Ascending aorta (tissue), 2 donors: ENCODE measurements at regions not wholly inside any gene's neighbourhood (a gene's known extent, or its start where the extent isn't known, plus 50 kb on each side); places are given as distances from the start of the nearest gene placed in this dataset.

Experiments used
- DNase-seq, 2 donors: peaks; one replicate each; pipeline ENCODE4 v3.0.0-alpha.2; 2019; ENCODE audit warnings: low spot score in 2 of 2
- H3K27ac ChIP-seq, 2 donors: fragments of 200-600 bp; sonication (generic); one replicate each; pipeline ENCODE4 v1.5.1; 2016 to 2017; ENCODE audit warnings: mild to moderate bottlenecking in 1 of 2
- H3K27me3 ChIP-seq: fragments of 200-600 bp; sonication (generic); one replicate; pipeline ENCODE4 v1.5.1; 2017
- H3K36me3 ChIP-seq, 2 donors: fragments of 200-600 bp; sonication (generic); one replicate each; pipeline ENCODE4 v1.5.1; 2016
- H3K4me1 ChIP-seq, 2 donors: fragments of 200-600 bp; sonication (generic); one replicate each; pipeline ENCODE4 v1.5.1; 2016 to 2017; ENCODE audit warnings: mild to moderate bottlenecking in 1 of 2
- H3K4me3 ChIP-seq, 2 donors: fragments of 200-600 bp; sonication (generic); one replicate each; pipeline ENCODE4 v1.5.1; 2016 to 2017; ENCODE audit warnings: mild to moderate bottlenecking in 1 of 2
- H3K9me3 ChIP-seq, 2 donors: fragments of 200-600 bp; sonication (generic); one replicate each; pipeline ENCODE4 v1.5.1; 2016
- CTCF ChIP-seq, 3 experiments: fragments of 200-600 bp in 2 of 3; fragments of 450-650 bp in 1 of 3; sonication (generic) in 2 of 3; IDR thresholded peaks; one replicate each; pipeline ENCODE4 v1.5.1; 2016 to 2019; ENCODE audit warnings: antibody characterized with exemption in 3 of 3, mild to moderate bottlenecking in 1 of 3, moderate library complexity in 1 of 3
- intact Hi-C: fragments of 100-400 bp; cut with DNase I; formaldehyde crosslinking; loops from one replicate; pipeline ENCODE4 v1.15.1; 2023

GRCh38 chr14:80004871-80005270 lies 206.4 kb downstream of the DIO2 start:
- Histone ChIP-seq H3K9me3 (no peaks in the 10 kb centered on the region), H3K27me3 (no peaks in the 10 kb centered on the region), H3K4me3 (no peak overlapping the region), H3K27ac (no peak overlapping the region), H3K36me3 (no peaks in the 10 kb centered on the region), H3K4me1 (no peaks in the 10 kb centered on the region)
- no peak for DNase-seq
- TF ChIP-seq CTCF (IDR thresholded peaks at IDR 0.05) = no peak
- intact Hi-C loops = no loop called here

GRCh38 chr14:80003138-80003537 lies 208.2 kb downstream of the DIO2 start:
- intact Hi-C loops = no loop called here
- DNase-seq = no peak
- no peak for TF ChIP-seq CTCF (IDR thresholded peaks at IDR 0.05)

GRCh38 chr14:79997509-79998208 lies 213.6 kb downstream of the DIO2 start:
- no peak for DNase-seq
- H3K4me3 ChIP-seq = no peak overlapping the region
- TF ChIP-seq CTCF (IDR thresholded peaks at IDR 0.05) = no peak
- no peaks in the 10 kb centered on the region for H3K36me3 ChIP-seq
- no peaks in the 10 kb centered on the region for H3K9me3 ChIP-seq
- no peak overlapping the region for H3K27ac ChIP-seq
- H3K4me1 ChIP-seq = no peaks in the 10 kb centered on the region
- intact Hi-C loops = no loop called here
- no peaks in the 10 kb centered on the region for H3K27me3 ChIP-seq

More at GRCh38 chr14:80003138-80003537, 208.2 kb downstream of the DIO2 start:
- Histone ChIP-seq H3K27me3 (no peaks in the 10 kb centered on the region), H3K9me3 (no peaks in the 10 kb centered on the region), H3K27ac (no peak overlapping the region), H3K36me3 (no peaks in the 10 kb centered on the region), H3K4me1 (no peaks in the 10 kb centered on the region), H3K4me3 (no peak overlapping the region)

- no peak overlapping the region for H3K4me3 ChIP-seq
- H3K4me1 ChIP-seq = no peaks in the 10 kb centered on the region
- H3K27me3 ChIP-seq = no peaks in the 10 kb centered on the region
- TF ChIP-seq CTCF (IDR thresholded peaks at IDR 0.05) = no peak
- no peak overlapping the region for H3K27ac ChIP-seq
- no peak for DNase-seq
- H3K9me3 ChIP-seq = no peaks in the 10 kb centered on the region
- H3K36me3 ChIP-seq = no peaks in the 10 kb centered on the region
- intact Hi-C loops = no loop called here
Observed at GRCh38 chr14:79992407-79993198, 218.7 kb downstream of the DIO2 start.

GRCh38 chr14:79991866-79992265 lies 219.4 kb downstream of the DIO2 start:
- H3K27ac ChIP-seq = no peak overlapping the region
- intact Hi-C loops = no loop called here
- no peaks in the 10 kb centered on the region for H3K4me1 ChIP-seq
- TF ChIP-seq CTCF (IDR thresholded peaks at IDR 0.05) = no peak
- no peaks in the 10 kb centered on the region for H3K36me3 ChIP-seq
- H3K4me3 ChIP-seq = no peak overlapping the region
- H3K27me3 ChIP-seq = no peaks in the 10 kb centered on the region
- DNase-seq = no peak
- H3K9me3 ChIP-seq = no peaks in the 10 kb centered on the region
